Spinal cord (tissue), 9 donors: ENCODE measurements at regions not wholly inside any gene's neighbourhood (a gene's known extent, or its start where the extent isn't known, plus 50 kb on each side); places are given as distances from the start of the nearest gene placed in this dataset.
"Not testable (repeated sequence)": the region's sequence is repeated elsewhere in the genome, so short reads cannot be mapped to it uniquely, and the experiment has no call there.

Experiments used
- DNase-seq, 6 donors: peaks; one replicate each; pipeline versions ENCODE4 v3.0.0 to v3.0.0-alpha.2; 2013 to 2015; ENCODE audit warnings: low spot score in 6 of 6, low read depth in 4 of 6
- H3K27ac ChIP-seq: one replicate; pipeline ENCODE4 v1.5.1; 2013; ENCODE audit warnings: low read depth, low read length, control low read depth
- H3K27me3 ChIP-seq: one replicate; pipeline ENCODE4 v1.6.1; 2013; ENCODE audit warnings: low read length; ENCODE audit not compliant: control insufficient read depth, insufficient read depth
- H3K36me3 ChIP-seq: one replicate; pipeline ENCODE4 v1.6.1; 2013; ENCODE audit warnings: low read length; ENCODE audit not compliant: control insufficient read depth, insufficient read depth
- H3K4me1 ChIP-seq: one replicate; pipeline ENCODE4 v1.6.1; 2013; ENCODE audit warnings: low read length; ENCODE audit not compliant: control insufficient read depth, insufficient read depth
- H3K4me3 ChIP-seq: one replicate; pipeline ENCODE4 v1.5.1; 2013; ENCODE audit warnings: low read depth, low read length, control low read depth
- H3K9me3 ChIP-seq: one replicate; pipeline ENCODE4 v1.6.1; 2013; ENCODE audit warnings: low read length; ENCODE audit not compliant: control insufficient read depth, insufficient read depth
- WGBS: methylation state at CpG from one replicate; pipeline ENCODE4 v1.1.5; 2013; ENCODE audit warnings: missing lambda C conversion rate; ENCODE audit not compliant: insufficient coverage; 5-methylcytosine and 5-hydroxymethylcytosine counted together
- donor health status: healthy.

GRCh38 chr11:37969336-37969735 is 1371.3 kb upstream of the RAG2 start:
- WGBS = no CpG with 5 or more reads among the region's 4 CpGs
- not testable (repeated sequence) for H3K27ac ChIP-seq, H3K4me3 ChIP-seq, DNase-seq, H3K36me3 ChIP-seq, H3K4me1 ChIP-seq, H3K27me3 ChIP-seq, H3K9me3 ChIP-seq

DNA sequence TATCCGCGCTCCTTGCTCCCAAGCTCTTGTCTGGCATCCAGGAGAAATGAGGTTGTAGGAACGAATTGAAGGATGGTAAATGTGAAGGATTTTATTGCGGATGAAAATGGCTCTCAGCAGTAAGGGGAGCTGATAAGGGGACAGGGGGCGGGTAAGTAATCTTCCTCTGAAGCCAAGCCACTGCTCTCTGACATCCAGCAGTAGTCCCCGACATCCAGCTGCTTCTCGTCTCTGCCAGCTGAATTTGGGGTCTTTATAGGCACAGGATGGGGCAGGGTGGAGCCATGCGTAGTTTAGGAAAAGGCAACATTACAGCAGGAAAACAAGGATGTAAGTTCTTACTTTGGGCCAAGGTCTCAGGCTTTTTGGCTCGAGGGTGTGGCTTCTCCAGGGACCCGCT is 1370.1 kb upstream of the RAG2 start:
- H3K9me3 ChIP-seq = no peaks in the 10 kb centered on the region
- no peaks in the 10 kb centered on the region for H3K4me1 ChIP-seq
- H3K36me3 ChIP-seq = no peaks in the 10 kb centered on the region
- H3K27ac ChIP-seq = no peak overlapping the region
- WGBS = 70% methylated on average over 9 of the region's 10 CpGs
- H3K27me3 ChIP-seq = no peaks in the 10 kb centered on the region
- DNase-seq = no peak
- H3K4me3 ChIP-seq = no peak overlapping the region

- WGBS = 87% methylated on average over 7 of the region's 10 CpGs
- H3K27ac ChIP-seq = no peak overlapping the region
- DNase-seq = no peak
Observed at GRCh38 chr11:37967635-37968034, 1369.6 kb upstream of the RAG2 start.

GRCh38 chr11:37963440-37963839 is 1365.4 kb upstream of the RAG2 start:
- Histone ChIP-seq H3K27me3 (no peaks in the 10 kb centered on the region), H3K36me3 (no peaks in the 10 kb centered on the region), H3K27ac (no peak overlapping the region), H3K4me1 (no peaks in the 10 kb centered on the region), H3K4me3 (no peak overlapping the region), H3K9me3 (no peaks in the 10 kb centered on the region)
- WGBS = 48% methylated on average over 2 of the region's 2 CpGs
- no peak for DNase-seq

More at GRCh38 chr11:37967635-37968034, 1369.6 kb upstream of the RAG2 start:
- Histone ChIP-seq H3K27me3 (no peaks in the 10 kb centered on the region), H3K9me3 (no peaks in the 10 kb centered on the region), H3K4me1 (no peaks in the 10 kb centered on the region), H3K36me3 (no peaks in the 10 kb centered on the region), H3K4me3 (no peak overlapping the region)

- no peaks in the 10 kb centered on the region for H3K27me3 ChIP-seq
- no peaks in the 10 kb centered on the region for H3K9me3 ChIP-seq
- H3K4me3 ChIP-seq = no peak overlapping the region
- WGBS = no CpG with 5 or more reads among the region's 1 CpG
- no peak for DNase-seq
- H3K36me3 ChIP-seq = no peaks in the 10 kb centered on the region
- no peaks in the 10 kb centered on the region for H3K4me1 ChIP-seq
- no peak overlapping the region for H3K27ac ChIP-seq
Observed at GRCh38 chr11:37957717-37958116, 1359.7 kb upstream of the RAG2 start.

- Histone ChIP-seq H3K27me3 (no peaks in the 10 kb centered on the region), H3K4me3 (no peak overlapping the region), H3K9me3 (no peaks in the 10 kb centered on the region), H3K4me1 (no peaks in the 10 kb centered on the region), H3K36me3 (no peaks in the 10 kb centered on the region), H3K27ac (no peak overlapping the region)
- DNase-seq = peak in 2 of 6 donors; percentile 2 to 3
- no CpG with 5 or more reads among the region's 2 CpGs for WGBS
Observed at GRCh38 chr11:37951996-37952395, 1354.0 kb upstream of the RAG2 start.

DNA sequence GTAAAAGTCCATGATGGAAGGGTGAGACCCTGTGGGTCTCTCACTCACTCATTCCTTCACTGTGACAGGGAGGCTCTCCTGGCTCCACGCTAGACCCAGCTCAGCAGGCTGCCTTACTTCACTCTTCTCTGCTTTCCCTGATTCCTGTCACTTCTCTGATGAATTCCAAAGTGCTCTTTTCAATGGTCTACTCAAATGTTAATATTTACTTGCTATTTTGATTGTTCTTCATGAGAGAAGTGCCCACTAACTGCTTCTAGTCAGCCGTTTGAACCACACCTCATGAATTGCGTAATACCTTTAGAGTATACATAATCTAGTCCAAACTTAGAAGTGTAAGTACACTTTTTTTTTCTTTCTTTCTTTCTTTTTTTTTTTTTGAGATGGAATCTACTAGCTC is 1350.2 kb upstream of the RAG2 start:
- Histone ChIP-seq H3K9me3 (no peaks in the 10 kb centered on the region), H3K27ac (no peak overlapping the region), H3K36me3 (no peaks in the 10 kb centered on the region), H3K4me1 (no peaks in the 10 kb centered on the region), H3K27me3 (no peaks in the 10 kb centered on the region), H3K4me3 (no peak overlapping the region)
- DNase-seq = no peak
- no CpG with 5 or more reads among the region's 3 CpGs for WGBS

DNA sequence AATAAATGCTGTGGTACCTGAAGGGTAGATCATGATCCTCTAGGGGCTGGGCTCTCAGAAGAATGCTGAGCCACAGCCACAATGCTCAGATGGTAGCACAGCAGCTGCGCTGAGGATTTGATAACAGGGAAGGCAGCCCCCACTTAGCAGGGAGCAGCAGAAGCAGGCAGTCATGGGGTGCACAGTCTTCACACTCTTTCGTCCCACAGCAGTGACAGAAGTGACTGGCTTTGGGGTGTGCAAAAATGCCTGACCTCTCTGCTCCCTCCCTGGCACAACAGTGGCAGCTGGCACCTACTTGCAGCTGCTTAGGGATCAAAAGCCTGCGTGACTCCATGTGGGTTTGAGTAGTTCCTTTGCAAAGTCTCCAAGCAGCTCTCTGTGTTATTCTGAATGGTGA is 1349.8 kb upstream of the RAG2 start:
- no peak for DNase-seq
- no peak overlapping the region for H3K4me3 ChIP-seq
- 89% methylated on average over 3 of the region's 3 CpGs for WGBS
- H3K27ac ChIP-seq = no peak overlapping the region
- no peaks in the 10 kb centered on the region for H3K36me3 ChIP-seq
- H3K27me3 ChIP-seq = no peaks in the 10 kb centered on the region
- no peaks in the 10 kb centered on the region for H3K9me3 ChIP-seq
- no peaks in the 10 kb centered on the region for H3K4me1 ChIP-seq

GRCh38 chr11:37946155-37946766 is 1348.2 kb upstream of the RAG2 start:
- WGBS = 92% methylated on average over 2 of the region's 4 CpGs
- no peaks in the 10 kb centered on the region for H3K27me3 ChIP-seq
- DNase-seq = peak in 2 of 6 donors; percentile 8 to 16
- no peaks in the 10 kb centered on the region for H3K36me3 ChIP-seq
- no peak overlapping the region for H3K27ac ChIP-seq
- H3K4me3 ChIP-seq = no peak overlapping the region
- no peaks in the 10 kb centered on the region for H3K9me3 ChIP-seq
- H3K4me1 ChIP-seq = no peaks in the 10 kb centered on the region

DNA sequence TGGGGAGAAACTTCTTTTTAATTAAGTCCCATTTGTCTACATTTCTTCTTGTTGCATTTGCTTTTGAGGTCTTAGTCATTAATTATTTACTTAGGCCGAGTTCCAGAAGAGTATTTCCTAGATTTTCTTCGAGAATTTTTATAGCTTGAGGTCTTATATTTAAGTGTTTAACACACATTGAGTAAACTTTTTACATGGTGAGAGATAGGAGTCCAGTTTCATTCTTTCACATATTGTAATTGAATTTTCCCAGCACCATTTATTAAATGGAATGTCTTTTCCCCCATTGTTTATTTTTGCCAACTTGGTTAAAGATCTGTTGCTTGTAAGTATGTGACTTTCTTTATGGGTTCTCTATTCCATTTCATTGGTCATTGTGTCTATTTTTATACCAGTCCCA is 1344.0 kb upstream of the RAG2 start:
- Histone ChIP-seq H3K4me3 (no peak overlapping the region), H3K4me1 (no peaks in the 10 kb centered on the region), H3K27me3 (no peaks in the 10 kb centered on the region), H3K27ac (no peak overlapping the region), H3K36me3 (no peaks in the 10 kb centered on the region), H3K9me3 (no peaks in the 10 kb centered on the region)
- DNase-seq = no peak
- no CpG with 5 or more reads among the region's 2 CpGs for WGBS
